ENCODE measurements at regions not wholly inside any gene's neighbourhood (a gene's known extent, or its start where the extent isn't known, plus 50 kb on each side); places are given as distances from the start of the nearest gene placed in this dataset.

GRCh38 chr9:102049586-102050246, 311.3 kb upstream of the GRIN3A start:
- Mint-ChIP-seq H3K4me1 (ENCODE audit: low read depth) (peaks cover 24% of the 10 kb centered on the region), H3K9me3 (peaks cover 4% of the 10 kb centered on the region), H3K36me3 (ENCODE audit: insufficient read depth) (no peaks in the 10 kb centered on the region), H3K27me3 (ENCODE audit: low read depth) (no peaks in the 10 kb centered on the region), H3K4me3 (peak overlapping the region; percentile 32)
- ATAC-seq (no peak), DNase-seq (no peak)

DNA sequence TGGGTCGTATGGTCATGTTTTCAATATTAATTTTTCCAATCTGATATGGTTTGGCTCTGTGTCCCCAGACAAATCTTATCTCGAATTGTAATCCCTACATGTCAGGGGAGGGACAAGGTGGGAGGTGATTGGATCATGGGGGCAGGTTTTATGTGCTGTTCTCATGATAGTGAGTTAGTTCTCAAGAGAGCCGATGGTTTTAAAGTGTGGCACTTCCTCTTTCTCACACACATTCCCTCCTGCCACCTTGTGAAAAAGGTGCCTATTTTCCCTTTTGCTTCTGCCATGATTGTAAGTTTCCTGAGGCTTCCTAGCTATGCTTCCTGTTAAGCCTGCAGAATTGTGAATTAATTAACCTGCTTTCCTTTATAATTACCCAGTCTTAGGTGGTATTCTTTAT, 309.1 kb upstream of the GRIN3A start:
- Mint-ChIP-seq H3K27me3 (ENCODE audit: low read depth) (no peaks in the 10 kb centered on the region), H3K4me1 (ENCODE audit: low read depth) (peaks cover 19% of the 10 kb centered on the region), H3K4me3 (no peak overlapping the region), H3K9me3 (peaks cover 4% of the 10 kb centered on the region), H3K36me3 (ENCODE audit: insufficient read depth) (no peaks in the 10 kb centered on the region)
- ATAC-seq (no peak), DNase-seq (no peak)

DNA sequence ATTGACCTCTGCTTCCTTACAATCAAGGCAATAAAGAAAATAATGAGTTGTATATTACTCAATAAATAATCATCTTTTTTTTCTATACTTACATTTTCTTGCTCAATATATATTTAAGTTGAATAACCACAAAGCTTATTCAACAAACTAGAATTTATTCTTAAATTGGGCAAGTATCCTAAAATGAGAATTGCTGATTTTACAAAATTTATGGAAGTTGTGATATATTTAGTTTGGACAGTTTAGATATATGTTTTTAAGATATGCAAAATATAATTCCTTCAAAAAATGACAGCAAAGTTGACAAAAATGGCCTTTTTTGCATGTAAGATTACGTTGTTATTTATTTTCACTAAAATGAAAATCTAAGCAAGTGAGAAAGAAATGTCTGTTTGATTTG, 305.7 kb upstream of the GRIN3A start:
- Mint-ChIP-seq H3K36me3 (ENCODE audit: insufficient read depth) (no peaks in the 10 kb centered on the region), H3K4me3 (no peak overlapping the region), H3K27me3 (ENCODE audit: low read depth) (no peaks in the 10 kb centered on the region), H3K9me3 (peaks cover 4% of the 10 kb centered on the region), H3K4me1 (ENCODE audit: low read depth) (peaks cover 5% of the 10 kb centered on the region)
- DNase-seq (no peak), ATAC-seq (no peak)

GRCh38 chr9:102038006-102038405, 299.6 kb upstream of the GRIN3A start:
- ATAC-seq, result no peak
- no peak overlapping the region for H3K4me3 Mint-ChIP-seq
- no peaks in the 10 kb centered on the region for H3K4me1 Mint-ChIP-seq (ENCODE audit: low read depth)
- no peaks in the 10 kb centered on the region for H3K27me3 Mint-ChIP-seq (ENCODE audit: low read depth)
- H3K36me3 Mint-ChIP-seq (ENCODE audit: insufficient read depth), result no peaks in the 10 kb centered on the region
- H3K9me3 Mint-ChIP-seq, result no peaks in the 10 kb centered on the region
- no peak for DNase-seq

DNA sequence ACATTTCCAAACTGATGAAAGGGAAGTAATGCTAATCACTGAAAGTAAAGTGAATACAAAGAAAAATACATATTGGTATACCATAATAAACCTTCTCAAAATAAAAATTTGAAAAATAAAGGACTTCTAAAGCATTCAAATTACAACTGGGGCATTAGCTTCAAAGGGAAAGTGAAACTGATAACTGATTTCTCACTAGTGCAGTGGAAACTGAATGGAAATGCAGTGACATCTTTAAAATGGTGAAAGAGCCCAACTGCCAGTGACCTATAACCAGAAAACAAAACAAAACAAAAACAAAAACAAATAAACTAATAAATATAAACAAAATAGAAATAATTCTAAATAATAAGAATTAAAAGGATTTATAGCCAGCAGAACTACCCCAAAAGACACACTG, 297.5 kb upstream of the GRIN3A start:
- H3K9me3 Mint-ChIP-seq, result no peaks in the 10 kb centered on the region
- no peaks in the 10 kb centered on the region for H3K27me3 Mint-ChIP-seq (ENCODE audit: low read depth)
- DNase-seq, result no peak
- ATAC-seq, result no peak
- H3K4me1 Mint-ChIP-seq (ENCODE audit: low read depth), result no peaks in the 10 kb centered on the region
- no peak overlapping the region for H3K4me3 Mint-ChIP-seq
- no peaks in the 10 kb centered on the region for H3K36me3 Mint-ChIP-seq (ENCODE audit: insufficient read depth)

DNA sequence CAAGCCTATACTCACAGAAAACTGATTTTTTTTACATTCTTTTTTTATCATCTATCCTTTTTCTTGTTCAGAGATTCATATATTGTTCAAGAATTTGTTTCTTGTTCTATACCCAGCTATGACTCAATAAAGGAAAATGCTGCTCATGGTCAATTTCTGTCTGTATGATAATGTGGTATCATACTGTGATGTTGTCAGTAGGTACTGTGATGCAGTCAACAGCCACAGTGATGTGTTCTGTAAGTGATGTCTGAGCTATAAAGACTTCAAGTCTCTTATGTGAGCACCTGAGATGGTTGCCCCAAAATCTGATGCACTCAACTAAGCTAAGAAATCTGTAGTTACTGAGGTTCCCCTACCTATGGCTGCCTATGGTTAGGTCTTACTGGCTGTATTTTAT, 294.2 kb upstream of the GRIN3A start:
- H3K4me3 Mint-ChIP-seq, result no peak overlapping the region
- no peak for ATAC-seq

DNA sequence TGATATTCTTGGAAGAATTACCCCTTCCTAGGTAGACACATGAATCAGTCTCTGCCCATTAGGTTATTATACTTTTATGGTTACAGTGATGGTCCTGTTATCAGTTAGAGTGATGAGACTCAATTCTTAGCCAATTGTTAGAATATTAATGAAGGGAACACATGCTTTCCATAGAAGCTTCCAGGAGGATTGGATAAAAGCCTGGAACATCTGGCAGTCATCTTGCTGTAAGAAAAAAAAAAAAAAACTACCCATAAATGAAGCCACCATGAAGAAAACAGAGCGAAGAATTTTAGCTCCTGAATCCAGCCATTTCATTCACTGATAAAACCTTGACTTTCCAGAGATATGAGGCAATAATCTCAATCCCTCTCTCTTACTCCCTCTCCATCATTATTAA, 262.5 kb upstream of the GRIN3A start:
- ATAC-seq, result no peak
- Mint-ChIP-seq H3K36me3 (ENCODE audit: insufficient read depth) (no peaks in the 10 kb centered on the region), H3K9me3 (no peaks in the 10 kb centered on the region), H3K27me3 (ENCODE audit: low read depth) (no peaks in the 10 kb centered on the region), H3K4me1 (ENCODE audit: low read depth) (no peaks in the 10 kb centered on the region), H3K4me3 (no peak overlapping the region)
- DNase-seq, result no peak

More for the DNA sequence above, 294.2 kb upstream of the GRIN3A start:
- H3K36me3 Mint-ChIP-seq (ENCODE audit: insufficient read depth), result no peaks in the 10 kb centered on the region
- no peak for DNase-seq
- H3K27me3 Mint-ChIP-seq (ENCODE audit: low read depth), result no peaks in the 10 kb centered on the region
- no peaks in the 10 kb centered on the region for H3K9me3 Mint-ChIP-seq
- no peaks in the 10 kb centered on the region for H3K4me1 Mint-ChIP-seq (ENCODE audit: low read depth)

DNA sequence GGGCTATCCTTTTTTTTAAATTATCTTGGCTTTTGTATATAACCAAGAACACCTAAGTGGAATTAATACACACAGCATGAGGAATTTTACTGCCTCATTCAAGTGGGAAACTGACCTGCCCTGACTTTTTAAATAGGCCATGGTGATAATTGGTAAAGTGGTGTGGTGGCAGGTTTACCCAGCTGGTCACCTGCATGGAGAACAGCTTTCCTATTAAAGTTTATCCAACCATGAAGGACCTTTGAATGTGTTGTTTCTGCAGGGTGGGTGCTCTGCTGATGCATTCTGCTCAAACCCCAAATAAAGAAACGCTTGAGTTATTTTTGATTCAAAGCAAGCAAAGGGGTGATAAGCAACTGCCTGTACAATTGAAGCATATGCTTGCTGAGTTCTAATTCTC, 261.0 kb upstream of the GRIN3A start:
- Mint-ChIP-seq H3K4me1 (ENCODE audit: low read depth) (no peaks in the 10 kb centered on the region), H3K9me3 (no peaks in the 10 kb centered on the region), H3K36me3 (ENCODE audit: insufficient read depth) (no peaks in the 10 kb centered on the region), H3K4me3 (no peak overlapping the region), H3K27me3 (ENCODE audit: low read depth) (no peaks in the 10 kb centered on the region)
- no peak for DNase-seq
- no peak for ATAC-seq

- Mint-ChIP-seq H3K4me3 (no peak overlapping the region), H3K4me1 (ENCODE audit: low read depth) (no peaks in the 10 kb centered on the region), H3K27me3 (ENCODE audit: low read depth) (no peaks in the 10 kb centered on the region), H3K9me3 (no peaks in the 10 kb centered on the region), H3K36me3 (ENCODE audit: insufficient read depth) (no peaks in the 10 kb centered on the region)
- ATAC-seq (no peak), DNase-seq (no peak)
These were observed 256.8 kb upstream of the GRIN3A start for GRCh38 chr9:101995231-101995630.

GRCh38 chr9:101993771-101994170, 255.3 kb upstream of the GRIN3A start:
- DNase-seq (no peak), ATAC-seq (no peak)
- Mint-ChIP-seq H3K4me3 (no peak overlapping the region), H3K36me3 (ENCODE audit: insufficient read depth) (no peaks in the 10 kb centered on the region), H3K4me1 (ENCODE audit: low read depth) (no peaks in the 10 kb centered on the region), H3K9me3 (no peaks in the 10 kb centered on the region), H3K27me3 (ENCODE audit: low read depth) (no peaks in the 10 kb centered on the region)

DNA sequence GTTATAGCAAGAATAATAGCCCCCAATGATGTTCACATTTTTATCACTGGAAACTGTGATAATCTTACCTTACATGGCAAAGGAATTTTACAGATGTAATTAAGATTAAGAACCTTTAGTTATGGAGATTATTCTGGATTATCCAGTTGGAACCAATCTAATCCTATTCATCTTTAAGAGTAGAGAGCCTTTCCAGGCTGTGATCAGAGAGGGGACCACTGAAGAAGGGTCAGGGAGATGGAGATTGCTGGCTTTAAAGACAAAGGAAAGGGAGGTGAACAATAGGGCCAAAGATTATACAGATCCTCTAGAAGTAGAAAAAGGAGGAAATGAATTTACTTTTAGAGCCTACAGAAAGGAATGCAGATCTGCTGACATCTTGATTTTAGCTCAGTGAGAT, 253.5 kb upstream of the GRIN3A start:
- H3K27me3 Mint-ChIP-seq (ENCODE audit: low read depth), result no peaks in the 10 kb centered on the region
- ATAC-seq (no peak), DNase-seq (no peak)
- H3K4me3 Mint-ChIP-seq, result no peak overlapping the region
- H3K4me1 Mint-ChIP-seq (ENCODE audit: low read depth), result no peaks in the 10 kb centered on the region
- no peaks in the 10 kb centered on the region for H3K9me3 Mint-ChIP-seq
- H3K36me3 Mint-ChIP-seq (ENCODE audit: insufficient read depth), result no peaks in the 10 kb centered on the region

GRCh38 chr9:101977614-101978210, 239.3 kb upstream of the GRIN3A start:
- Mint-ChIP-seq H3K4me3 (no peak overlapping the region), H3K9me3 (no peaks in the 10 kb centered on the region), H3K36me3 (ENCODE audit: insufficient read depth) (no peaks in the 10 kb centered on the region), H3K27me3 (ENCODE audit: low read depth) (no peaks in the 10 kb centered on the region), H3K4me1 (ENCODE audit: low read depth) (no peaks in the 10 kb centered on the region)
- ATAC-seq (no peak), DNase-seq (no peak)

DNA sequence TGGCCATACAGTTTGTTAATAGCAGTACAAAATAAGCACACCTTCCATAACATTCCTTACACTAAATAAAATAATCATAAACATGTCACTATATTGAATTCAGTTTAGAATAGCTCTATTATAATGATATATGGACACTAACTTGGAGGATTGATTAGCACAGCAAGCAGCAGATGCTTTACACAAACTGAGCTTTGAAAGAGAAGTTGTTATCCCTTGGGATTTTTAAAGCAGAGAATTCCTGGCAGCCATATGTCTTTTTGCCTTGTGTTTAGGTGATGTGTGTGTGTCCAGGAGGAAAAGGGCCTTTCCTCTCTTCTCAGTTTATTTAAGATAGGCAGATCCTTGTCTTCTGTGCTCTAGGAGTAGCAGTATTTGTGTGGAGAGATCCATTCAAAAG, 232.2 kb upstream of the GRIN3A start:
- H3K27me3 Mint-ChIP-seq (ENCODE audit: low read depth), result peaks cover 2% of the 10 kb centered on the region
- no peaks in the 10 kb centered on the region for H3K4me1 Mint-ChIP-seq (ENCODE audit: low read depth)
- ATAC-seq (no peak), DNase-seq (no peak)
- no peak overlapping the region for H3K4me3 Mint-ChIP-seq
- H3K36me3 Mint-ChIP-seq (ENCODE audit: insufficient read depth), result no peaks in the 10 kb centered on the region
- H3K9me3 Mint-ChIP-seq, result no peaks in the 10 kb centered on the region

DNA sequence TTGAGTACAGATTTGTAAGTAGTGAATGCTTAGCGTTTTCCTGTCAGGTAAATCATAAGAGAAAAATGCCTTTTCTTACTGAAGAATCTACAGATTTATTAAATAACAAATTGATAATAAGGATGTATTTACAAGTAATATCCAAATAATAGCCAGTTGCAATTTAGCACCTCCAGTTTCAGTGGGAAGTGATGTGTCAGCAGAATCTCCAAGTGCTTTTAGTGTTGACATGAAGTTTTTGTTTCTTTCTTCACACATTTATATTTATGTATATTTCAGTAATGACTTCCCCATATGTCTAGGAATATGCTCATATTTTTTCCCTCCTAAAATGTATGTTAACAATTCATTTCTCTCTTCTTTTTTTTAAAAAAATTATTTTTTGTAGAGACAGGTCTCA, 229.9 kb upstream of the GRIN3A start:
- Mint-ChIP-seq H3K27me3 (ENCODE audit: low read depth) (peaks cover 3% of the 10 kb centered on the region), H3K9me3 (no peaks in the 10 kb centered on the region), H3K4me3 (no peak overlapping the region), H3K36me3 (ENCODE audit: insufficient read depth) (no peaks in the 10 kb centered on the region), H3K4me1 (ENCODE audit: low read depth) (no peaks in the 10 kb centered on the region)
- ATAC-seq (no peak), DNase-seq (no peak)

GRCh38 chr9:101966691-101967090, 228.2 kb upstream of the GRIN3A start:
- Mint-ChIP-seq H3K9me3 (no peaks in the 10 kb centered on the region), H3K4me3 (no peak overlapping the region), H3K36me3 (ENCODE audit: insufficient read depth) (no peaks in the 10 kb centered on the region), H3K4me1 (ENCODE audit: low read depth) (no peaks in the 10 kb centered on the region), H3K27me3 (ENCODE audit: low read depth) (peaks cover 3% of the 10 kb centered on the region)
- no peak for DNase-seq
- no peak for ATAC-seq
